GM18907 (cell line): ENCODE measurements at regions not wholly inside any gene's neighbourhood (a gene's known extent, or its start where the extent isn't known, plus 50 kb on each side); places are given as distances from the start of the nearest gene placed in this dataset.

Source experiments
- ATAC-seq: cut with Tn5 transposase; IDR thresholded peaks from one replicate; pipeline ENCODE4 v1.9.1; 2021; ENCODE audit warnings: mild to moderate bottlenecking, moderate library complexity; ENCODE audit not compliant: unreplicated experiment

- no peak for ATAC-seq
Measured at GRCh38 chr2:104745846-104746245, 108.1 kb upstream of the POU3F3 start.

- ATAC-seq, result no peak
Measured at GRCh38 chr2:104746299-104746698, 107.6 kb upstream of the POU3F3 start.

DNA sequence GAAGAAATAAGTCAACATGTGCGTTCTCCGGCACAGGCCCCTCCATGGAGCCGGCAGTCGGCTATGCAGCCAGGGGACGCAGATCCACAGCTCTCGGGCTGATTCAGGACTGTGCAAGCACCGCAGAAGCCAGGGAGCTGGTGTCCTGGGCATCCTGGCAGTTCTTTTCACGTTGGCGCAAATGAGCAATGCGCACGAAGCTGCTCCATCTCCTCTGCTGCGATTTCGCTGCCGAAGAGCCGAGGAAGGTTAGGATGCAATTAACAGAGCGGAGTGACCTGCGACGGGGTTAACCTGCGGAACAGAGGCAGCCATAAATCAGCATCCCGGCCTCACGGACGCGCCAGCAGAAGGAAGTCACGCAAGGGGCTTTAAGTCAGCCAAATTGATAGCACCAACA lies 107.1 kb upstream of the POU3F3 start:
- no peak for ATAC-seq

DNA sequence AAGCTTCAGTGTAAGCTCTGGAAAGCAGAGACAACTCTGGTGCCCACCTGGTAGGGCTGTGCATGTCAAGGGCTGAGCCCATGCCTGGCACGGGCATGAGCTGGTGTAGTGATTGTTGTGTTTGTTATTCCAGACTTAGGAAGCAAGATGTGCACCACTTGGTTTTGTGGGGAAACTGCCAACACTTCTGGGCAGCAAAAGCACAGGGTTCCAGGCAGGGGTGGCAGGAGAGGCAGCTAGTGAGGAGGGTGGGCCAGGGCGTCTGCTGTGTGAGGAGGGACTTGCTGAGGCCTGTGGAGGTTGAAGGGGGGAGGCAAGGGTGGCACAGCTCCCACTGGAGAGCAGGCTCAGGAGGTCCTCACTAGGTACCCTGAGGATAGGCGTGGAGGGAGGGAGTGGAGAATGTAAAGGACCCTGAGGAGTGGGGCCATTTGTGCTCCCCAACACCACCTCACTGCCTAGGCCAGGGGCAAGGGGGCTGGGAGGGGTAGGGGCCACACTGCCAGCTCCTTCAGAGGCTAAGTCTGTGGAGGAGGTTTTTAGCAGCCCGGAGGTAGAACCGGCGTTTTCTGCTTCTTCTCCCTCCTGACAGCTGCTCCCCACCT lies 104.0 kb upstream of the POU3F3 start:
- ATAC-seq, result no peak

GRCh38 chr2:104752504-104752903 lies 101.4 kb upstream of the POU3F3 start:
- no peak for ATAC-seq

DNA sequence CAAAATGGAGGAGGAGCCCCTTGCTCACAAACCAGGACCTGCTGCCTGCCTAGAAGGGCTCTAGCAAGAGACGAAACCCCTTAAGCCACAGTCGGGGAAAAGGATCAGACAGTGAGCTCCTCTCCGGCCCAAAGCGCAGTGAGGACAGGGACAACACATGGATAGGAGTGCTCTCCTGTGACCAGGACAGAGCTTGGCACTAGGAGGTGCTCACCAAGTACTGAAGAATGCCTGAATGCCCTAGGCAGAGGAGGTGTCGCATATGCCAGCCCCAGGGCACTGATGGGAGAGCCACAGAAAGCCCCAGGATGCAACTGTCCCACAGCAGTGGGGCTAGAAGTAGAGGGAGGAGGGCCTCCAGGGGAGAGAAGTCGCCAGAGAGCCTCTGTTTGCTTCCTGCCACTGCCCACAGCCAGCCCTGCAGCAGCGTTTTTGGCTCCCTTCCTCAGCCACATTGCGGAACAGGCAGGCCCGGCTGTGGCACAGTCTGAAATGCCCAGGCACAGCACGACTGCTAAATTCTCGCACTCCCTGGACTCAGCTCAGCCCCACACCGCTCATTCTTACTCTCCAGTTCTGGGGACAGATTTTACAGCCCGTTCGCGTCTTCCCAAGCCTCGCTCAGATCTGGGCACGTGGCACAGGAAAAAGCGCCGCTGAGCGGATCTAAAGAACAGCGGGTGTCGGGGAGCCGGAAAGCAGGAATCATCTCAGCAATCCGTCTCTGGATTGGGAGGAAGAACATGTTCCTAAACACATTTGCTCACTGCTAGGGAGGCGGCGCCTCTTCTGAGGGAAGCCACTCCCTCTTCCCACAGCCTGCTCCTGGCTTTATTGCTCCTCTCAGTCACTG lies 98.7 kb upstream of the POU3F3 start:
- no peak for ATAC-seq

- ATAC-seq, result no peak
Measured at GRCh38 chr2:104756118-104756517, 97.8 kb upstream of the POU3F3 start.

DNA sequence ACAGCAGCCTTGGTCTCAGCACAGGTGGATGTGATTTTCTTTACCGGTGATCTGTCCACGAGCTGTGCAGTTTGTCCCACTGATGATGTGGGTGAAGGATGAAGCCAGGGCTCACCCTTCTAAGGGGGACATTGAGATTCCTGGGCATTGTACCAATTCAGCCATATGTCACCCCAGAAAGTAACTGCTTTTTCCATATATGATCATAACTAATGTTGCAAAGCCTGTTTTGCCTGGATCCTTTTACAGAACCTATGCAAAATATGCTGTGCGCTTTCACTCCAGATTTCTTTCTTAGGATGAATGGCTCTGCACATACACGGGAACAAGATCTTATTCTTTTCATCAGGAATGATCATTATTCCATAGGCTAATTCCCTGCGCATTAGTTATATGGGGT lies 96.9 kb upstream of the POU3F3 start:
- ATAC-seq, result no peak

GRCh38 chr2:104758199-104758620 lies 95.7 kb upstream of the POU3F3 start:
- no peak for ATAC-seq

DNA sequence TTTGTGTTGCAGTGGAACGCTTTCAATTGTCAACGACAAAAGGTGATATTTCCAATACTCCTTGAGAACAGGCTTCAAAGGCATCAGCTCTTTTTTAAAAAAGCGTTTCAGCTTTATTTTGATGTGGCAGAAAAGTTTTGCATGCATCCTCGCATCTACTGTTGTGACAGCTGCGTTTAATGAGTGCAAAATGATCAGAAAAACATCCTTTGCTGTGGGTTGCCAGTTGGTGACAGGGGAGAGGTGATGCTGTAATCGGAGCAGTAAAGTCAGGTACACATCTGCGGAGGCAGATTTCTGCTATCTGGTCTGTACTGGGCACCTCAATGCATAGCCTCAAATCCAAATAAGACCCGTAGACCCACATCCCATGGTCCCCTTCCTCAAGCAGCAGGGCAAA lies 91.9 kb upstream of the POU3F3 start:
- ATAC-seq, result no peak

DNA sequence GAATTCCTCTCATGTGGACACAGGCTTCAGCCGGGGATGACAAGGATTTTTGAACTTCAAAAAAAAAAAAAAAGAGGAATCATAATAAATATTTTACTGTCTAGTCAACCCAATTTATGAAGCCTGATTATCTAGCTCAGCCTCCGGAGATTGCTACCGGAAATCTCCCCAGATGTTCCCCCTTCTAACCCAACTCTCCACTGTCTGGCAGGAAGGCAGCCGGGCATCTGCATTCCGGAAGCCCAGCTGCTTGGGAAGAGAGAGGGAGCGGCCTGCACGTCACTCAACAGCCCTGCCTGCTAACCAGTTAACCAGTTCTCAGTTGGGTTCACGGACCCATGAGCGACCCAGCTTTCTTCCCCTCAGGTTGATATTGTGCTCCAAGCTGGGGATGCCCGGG lies 87.2 kb upstream of the POU3F3 start:
- no peak for ATAC-seq

- no peak for ATAC-seq
Measured at GRCh38 chr2:104768694-104769093, 85.2 kb upstream of the POU3F3 start.

- no peak for ATAC-seq
Measured at GRCh38 chr2:104769096-104769495, 84.8 kb upstream of the POU3F3 start.

- no peak for ATAC-seq
Measured at GRCh38 chr2:104772996-104773395, 80.9 kb upstream of the POU3F3 start.

GRCh38 chr2:104774631-104775030 lies 79.3 kb upstream of the POU3F3 start:
- ATAC-seq, result no peak

GRCh38 chr2:104777721-104778120 lies 76.2 kb upstream of the POU3F3 start:
- ATAC-seq, result no peak

- ATAC-seq, result no peak
Measured at GRCh38 chr2:104781151-104781550, 72.8 kb upstream of the POU3F3 start.

DNA sequence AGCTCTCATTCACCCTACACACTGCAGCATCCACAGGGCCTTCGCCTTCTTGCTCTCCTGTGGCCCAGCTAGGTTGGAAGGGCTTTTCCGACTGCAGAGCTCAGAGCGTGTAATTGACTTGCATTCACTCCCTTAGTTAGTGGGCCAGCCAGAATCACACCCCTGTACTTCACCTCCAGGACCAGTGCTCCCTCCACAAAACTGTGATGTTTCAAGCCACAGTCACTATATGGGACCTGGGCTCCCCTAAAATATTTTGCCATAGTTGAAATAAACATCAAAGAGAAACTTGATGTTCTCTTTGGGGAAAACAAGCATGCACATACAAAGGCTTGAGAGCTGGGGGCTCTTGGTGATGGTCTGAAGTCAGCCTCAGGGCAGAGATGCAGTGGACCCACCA lies 69.7 kb upstream of the POU3F3 start:
- no peak for ATAC-seq

GRCh38 chr2:104786204-104786603 lies 67.7 kb upstream of the POU3F3 start:
- ATAC-seq, result no peak

DNA sequence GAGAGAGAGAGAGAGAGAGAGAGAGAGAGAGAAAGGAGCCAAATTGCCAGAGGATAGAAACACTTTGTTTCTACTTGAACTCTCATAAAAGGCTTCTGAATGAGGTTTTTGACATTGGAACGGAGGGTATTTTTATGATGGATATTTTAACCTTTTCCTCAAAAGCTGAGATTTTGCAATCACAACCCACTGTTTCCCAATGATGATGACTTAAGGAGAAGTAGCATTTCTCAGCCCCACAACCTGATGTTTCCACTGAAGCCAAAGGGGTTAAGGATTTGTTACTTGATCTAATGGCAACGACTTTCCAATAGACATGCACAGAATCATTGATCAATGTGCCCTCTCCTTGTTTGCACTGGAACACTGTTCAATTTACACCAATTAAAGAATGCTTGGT lies 67.1 kb upstream of the POU3F3 start:
- ATAC-seq, result no peak

DNA sequence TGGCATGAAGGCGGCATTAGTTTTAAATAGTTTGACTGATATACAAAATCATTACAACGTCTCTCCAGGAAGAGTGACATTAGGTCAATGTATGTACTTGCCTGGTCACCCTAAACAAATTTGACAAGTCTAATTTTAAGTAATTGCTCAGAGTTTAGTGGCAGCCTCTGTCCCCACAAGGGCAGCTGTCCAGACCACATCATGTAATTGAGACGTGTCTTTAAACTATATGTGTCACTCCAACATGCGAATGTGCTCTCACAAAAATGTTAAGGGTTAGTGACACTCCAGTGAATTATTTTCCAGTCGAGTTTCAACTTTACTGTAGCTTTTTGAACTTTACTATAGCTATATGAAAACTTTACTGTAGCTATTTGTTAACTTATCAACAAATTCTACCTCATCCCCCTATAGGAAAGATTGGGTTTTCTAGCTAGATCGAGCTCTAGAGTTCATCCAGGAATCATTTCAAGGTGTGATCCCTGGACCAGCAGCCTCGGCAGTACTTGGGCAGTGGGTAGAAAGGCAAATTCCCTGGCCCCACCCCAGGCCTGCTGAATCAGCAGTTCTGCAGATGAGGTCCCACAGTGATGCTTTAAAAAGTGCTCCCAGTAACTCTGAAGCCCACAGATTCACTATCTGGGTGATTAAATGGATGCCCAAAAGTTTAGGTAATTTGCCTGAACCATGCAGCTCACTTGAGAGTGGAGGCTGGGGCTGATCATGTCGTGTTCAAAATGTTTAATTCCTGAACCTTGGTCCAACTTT lies 66.4 kb upstream of the POU3F3 start:
- no peak for ATAC-seq
